ENCODE measurements at regions not wholly inside any gene's neighbourhood (a gene's known extent, or its start where the extent isn't known, plus 50 kb on each side); places are given as distances from the start of the nearest gene placed in this dataset.

DNA sequence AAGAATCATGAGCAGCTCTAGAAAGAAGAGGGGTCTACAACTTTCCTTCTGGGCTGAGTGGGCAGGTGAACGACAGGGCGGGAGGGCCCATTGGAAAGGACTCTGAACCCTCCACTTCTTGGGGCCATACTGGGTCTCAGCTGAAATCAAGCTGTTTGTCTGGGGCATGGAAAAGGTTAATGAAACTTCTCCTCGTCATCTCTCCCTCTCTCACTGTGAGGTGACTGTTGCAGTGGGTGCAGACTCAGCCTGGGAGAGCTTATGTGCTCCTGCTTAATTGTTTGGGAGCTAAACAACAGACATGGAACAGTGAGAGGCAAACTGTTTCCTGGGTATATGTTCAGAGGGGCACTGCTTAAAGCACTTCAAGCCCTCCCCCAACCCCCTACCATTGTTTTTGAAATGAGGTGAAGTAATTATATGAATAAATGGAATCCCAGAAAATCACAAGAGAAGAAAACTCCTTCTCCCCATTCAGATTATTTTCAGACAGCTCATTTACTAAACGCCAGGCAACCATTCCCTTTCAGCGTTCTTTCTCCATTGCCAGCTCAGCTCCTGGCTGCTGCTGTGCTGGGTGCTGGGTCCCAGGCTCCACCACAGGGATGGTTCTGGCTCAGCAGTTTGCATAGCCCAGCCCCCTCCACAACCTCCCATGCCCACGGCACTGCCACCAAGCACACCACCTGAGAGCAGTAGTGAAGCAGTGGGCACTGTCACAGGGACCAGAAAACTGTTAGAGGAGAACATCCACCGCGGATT lies 444.9 kb upstream of the TBL1XR1 start:
- no peak for DNase-seq

DNA sequence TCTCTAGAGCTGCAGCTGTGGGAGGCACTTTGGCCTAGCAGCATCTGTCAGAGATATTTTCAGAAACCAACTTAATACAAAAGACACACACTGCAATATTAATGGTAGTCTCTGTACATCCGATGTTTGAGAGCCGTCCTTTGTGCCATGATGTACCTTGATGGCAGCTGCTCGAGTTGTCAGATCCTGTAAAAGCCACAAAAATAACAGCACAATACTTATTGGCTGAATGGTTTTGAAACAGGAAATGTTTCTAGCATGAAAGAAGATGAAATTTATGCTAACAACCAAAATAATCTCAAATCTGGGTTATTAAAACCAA lies 445.5 kb upstream of the TBL1XR1 start:
- DNase-seq: no peak

DNA sequence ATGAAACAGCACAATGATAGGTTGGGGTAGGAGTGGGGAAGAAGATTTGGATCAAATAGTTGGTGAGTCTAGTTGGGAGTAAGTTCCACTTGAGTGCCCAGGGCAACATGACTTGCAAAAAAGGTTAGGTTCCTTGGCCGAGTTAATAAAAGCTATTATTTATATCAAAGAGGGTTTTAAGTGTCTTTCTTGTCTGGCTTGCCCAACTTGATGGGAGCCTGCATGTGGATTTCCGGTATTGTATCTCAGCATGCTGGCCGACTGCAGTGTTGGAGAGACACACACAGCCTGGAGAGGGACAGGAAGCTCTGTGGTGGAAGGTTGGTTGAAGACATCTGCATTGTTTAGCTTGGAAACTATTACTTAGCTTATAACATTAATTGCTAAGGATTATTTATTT lies 449.5 kb upstream of the TBL1XR1 start:
- DNase-seq: peak; percentile 70

DNA sequence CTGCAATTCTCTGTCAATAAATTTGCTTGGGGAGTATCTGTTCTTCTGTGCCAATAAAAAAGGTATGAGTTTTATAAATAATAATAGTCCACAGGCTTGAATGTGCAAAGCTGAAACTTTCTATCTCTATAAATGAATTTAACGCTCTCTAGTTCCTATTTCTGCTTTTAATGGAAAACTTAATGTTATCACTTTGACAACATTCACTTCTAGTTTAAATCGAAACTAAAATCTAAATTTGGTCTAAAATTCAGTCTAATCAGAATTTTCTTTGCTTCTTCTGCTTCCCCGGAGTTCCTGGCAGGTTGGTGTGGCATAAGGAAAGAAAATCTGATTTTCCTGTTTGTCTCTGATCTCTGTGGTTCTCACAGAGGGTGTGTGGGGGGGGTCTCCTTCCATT lies 450.1 kb upstream of the TBL1XR1 start:
- DNase-seq: no peak

DNA sequence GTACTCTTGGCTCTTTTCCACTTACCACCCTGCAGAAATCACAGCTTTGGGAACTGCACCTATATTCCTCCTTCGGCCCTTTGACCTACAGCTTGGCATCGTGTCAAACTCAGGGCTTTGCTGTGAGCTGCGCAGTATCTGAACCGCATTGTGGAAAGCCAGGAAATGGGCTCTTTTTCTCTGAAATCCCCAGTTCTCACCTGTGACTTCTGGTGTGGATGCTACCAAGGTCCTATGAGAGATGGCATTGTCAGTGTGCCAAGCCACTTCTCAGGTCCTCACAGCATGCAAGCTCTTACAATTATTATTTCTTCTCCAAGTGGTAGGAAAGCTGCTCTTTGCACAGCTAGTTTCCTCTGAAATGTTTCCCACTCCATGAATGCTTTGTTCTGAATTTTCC lies 450.6 kb upstream of the TBL1XR1 start:
- DNase-seq: no peak

DNA sequence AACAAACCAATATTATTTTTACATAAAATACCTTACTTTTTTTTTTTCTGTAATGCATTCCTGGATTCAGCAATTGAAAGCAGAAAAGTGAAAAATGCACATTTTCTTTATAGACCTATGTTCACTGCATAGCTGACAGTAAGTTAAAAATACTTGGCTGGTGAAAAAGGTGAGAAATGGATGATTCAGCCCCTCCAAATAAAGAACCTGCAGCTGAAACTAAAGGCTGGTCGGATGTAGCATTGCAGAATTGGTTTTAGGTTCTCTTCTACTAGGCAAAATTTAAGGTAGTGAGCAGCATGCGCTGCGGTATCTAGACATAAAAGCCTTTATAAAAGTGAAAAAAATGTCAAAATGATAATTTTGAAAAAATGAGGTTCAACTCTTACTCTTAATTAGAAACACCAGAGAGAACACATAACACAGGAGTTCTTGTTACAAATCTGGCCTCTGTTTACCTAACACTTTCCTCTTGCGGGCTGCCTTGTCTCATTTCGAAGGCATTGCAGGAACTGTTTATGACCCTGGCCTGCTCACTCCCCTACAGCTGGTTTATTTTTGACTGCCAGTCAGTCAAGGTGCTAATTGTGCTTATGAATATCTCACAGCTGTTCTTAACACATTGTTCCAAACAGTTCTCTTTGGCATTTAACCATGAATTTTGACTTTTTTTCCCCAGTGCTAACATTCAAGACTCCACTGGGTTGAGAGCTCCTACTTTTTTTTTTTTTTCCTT lies 455.4 kb upstream of the TBL1XR1 start:
- no peak for DNase-seq

DNA sequence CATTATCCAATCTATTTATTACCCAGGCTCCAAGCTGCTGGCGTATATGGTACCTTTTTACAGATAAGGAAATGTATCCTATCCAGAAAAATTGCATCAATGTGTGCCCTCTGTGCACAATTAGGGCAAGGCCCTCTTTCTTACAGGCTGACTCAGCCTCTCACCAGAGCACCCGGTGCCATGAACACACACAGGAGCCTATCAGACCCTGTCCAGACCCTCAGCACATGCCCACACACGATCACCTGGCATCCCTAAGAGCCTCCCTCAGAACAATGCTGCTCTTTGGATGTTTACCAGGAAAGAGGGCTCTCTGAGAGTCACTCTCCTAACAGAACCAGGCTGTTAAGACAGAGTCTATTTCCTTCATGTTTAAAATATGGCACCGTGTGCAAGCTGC lies 460.0 kb upstream of the TBL1XR1 start:
- DNase-seq: no peak

DNA sequence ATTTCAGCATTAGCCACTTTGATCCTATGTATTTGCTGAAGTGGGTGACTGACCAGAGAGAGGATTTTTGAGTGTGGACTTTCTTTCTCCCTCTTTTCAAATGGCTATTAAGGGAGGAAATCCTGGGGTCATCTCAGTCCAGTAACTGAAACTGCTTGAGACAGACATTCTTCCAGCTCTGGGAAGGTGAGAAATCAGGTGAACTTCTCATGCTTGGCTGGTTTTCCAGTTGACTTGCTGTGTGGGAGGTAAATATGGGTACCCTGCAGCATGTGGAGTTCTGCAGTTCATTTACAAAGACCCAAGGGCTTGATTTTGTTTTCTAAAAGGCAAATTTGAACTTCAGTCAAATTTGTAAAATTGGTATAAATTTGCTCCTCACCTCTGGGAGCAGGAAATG lies 461.1 kb upstream of the TBL1XR1 start:
- no peak for DNase-seq

DNA sequence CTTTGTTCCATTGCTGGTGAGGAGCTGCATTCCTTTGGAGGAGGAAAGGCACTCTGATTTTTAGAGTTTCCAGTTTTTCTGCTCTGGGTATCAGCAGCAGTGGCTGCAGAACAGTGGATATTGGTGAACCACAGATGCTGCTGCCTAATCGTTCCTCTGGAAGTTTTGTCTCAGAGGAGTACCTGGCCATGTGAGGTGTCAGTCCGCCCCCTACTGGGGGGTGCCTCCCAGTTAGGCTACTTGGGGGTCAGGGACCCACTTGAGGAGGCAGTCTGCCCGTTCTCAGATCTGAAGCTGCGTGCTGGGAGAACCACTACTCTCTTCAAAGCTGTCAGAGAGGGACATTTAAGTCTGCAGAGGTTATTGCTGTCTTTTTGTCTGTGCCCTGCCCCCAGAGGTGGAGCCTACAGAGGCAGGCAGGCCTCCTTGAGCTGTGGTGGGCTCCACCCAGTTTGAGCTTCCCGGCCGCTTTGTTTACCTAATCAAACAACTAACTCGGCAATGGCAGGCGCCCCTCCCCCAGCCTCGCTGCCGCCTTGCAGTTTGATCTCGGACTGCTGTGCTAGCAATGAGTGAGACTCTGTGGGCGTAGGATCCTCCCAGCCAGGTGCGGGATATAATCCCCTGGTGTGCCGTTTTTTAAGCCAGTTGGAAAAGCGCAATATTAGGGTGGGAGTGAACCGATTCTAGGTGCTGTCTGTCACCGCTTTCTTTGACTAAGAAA lies 467.3 kb upstream of the TBL1XR1 start:
- peak; percentile 77 for DNase-seq

DNA sequence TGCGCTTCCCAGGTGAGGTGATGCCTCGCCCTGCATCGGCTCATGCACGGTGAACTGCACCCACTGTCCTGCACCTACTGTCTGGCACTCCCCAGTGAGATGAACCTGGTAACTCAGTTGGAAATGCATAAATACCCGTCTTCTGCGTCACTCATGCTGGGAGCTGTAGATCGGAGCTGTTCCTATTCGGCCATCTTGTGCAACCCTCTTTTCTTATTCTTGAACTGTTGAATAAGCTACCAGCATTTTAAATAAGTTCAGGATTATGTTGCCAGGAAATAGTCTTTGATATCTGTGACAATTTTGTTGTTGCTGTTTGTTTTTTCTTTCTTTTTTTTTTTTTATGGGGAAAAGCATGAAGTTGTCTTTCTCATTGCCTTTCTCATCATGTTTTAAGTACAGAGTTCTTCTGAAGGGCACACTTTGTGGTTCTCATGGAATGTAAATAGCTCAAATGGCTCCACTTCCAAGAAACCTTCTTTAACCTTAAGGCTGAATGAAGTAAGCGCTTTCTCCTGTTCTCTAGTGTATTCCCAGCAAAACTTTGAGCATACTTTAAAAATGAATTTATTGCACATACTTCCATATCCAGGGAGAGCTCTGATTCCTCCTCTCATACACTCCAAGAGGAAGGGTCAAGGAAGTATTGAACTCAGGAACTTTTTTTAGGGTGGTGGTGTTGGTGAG lies 468.0 kb upstream of the TBL1XR1 start:
- DNase-seq: no peak

DNA sequence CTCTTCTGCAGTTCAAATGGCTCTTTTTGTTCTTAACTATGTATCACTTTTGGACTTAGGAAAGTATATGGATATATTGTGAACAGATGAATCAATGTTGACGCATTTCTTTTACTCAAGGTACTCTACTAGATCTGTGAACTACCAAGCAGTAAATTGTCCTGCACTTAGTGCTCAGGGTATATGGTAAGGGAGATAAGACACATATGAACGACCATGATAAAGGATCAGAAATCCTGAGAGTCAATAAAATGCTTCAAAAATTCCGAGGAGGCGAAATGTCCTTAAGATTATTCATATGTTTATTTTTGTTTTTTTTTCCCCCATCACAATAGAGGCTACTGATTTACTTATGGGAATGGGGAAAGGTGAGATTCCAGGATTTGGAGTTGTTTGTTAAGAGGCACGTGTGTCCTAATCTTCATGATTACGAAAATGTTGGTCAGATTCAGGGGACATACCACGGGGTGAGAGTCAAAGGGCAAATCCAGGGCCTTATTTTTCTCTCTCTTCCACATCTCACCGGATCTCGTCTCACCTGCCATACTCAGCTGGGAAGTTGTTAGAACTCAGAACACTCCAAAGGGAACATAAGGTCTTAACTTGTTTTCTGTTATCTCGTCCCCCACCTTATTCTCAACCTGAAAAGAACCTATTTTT lies 475.1 kb upstream of the TBL1XR1 start:
- DNase-seq: no peak

DNA sequence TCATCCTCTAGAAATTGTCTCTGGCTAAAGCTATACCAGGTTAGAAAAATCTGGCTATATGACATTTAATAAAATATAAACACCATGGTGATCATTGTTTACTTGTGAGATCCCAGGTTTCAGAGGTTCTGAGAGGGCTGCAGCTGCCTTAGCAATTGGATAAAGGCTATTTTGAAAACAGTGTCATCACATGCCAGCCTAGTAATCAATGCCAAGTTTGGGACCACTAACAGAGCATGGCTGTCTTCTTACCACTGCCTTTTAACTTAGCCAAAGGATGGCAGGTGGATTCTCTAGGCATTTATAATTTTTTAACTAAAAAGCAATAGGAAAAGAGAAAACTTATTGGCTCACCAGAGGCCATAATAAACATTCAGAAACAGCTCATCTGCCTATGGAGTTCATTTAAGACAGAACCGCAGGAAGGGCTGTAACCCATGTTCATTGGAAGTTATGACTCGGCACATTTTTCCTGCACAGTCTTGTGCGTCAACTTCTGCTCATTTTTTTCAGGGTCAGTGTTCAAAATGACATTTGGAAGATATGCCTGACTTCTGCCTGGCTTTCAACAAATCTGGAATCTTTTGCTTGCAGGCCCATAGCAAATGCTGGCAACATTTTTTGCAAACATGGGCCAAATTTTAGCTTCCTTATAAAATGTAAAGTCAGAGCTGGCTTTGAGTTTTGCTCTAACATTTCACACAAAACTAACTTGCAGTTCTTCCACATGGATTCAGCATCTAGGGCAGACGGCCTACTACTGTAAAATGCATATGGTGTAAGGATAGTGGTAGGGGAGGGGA lies 476.0 kb upstream of the TBL1XR1 start:
- DNase-seq: no peak

DNA sequence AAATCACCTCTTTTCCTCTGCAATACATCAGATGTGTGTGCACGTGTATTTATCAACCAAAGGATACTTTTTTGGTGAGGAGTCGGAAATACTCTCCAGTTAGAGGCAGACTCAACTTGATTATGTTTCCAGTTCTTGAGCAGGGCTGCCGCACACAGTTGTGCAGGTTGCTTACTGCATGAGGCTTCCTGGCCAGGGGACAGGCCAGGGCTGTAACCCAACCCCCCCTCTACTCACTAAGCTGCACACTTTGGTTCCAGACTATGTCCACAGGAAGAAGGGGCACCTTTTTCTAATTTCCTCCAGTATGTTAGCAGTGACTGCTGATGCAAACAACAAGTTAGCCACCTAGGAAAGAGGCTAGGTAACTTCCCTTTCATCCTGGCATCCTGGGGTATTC lies 476.9 kb upstream of the TBL1XR1 start:
- DNase-seq: no peak

DNA sequence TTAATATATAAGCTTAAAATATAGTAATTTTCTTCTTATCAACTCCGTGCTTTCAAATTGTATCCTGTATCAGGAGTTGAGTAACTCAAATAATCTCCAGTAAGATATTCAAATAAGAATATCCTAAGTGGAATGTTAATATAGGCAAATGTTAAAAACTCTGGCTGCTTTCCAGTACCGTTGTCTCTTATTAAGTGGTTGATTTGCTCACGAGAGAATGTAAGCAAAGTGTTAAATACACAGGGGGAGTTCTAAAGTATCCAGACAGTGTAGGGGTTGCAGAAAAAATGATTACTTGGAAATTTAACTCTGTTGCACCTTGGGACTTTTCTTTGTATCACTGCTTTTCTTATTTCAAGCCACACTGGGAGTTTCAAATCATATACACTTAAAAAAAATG lies 478.9 kb upstream of the TBL1XR1 start:
- DNase-seq: no peak

DNA sequence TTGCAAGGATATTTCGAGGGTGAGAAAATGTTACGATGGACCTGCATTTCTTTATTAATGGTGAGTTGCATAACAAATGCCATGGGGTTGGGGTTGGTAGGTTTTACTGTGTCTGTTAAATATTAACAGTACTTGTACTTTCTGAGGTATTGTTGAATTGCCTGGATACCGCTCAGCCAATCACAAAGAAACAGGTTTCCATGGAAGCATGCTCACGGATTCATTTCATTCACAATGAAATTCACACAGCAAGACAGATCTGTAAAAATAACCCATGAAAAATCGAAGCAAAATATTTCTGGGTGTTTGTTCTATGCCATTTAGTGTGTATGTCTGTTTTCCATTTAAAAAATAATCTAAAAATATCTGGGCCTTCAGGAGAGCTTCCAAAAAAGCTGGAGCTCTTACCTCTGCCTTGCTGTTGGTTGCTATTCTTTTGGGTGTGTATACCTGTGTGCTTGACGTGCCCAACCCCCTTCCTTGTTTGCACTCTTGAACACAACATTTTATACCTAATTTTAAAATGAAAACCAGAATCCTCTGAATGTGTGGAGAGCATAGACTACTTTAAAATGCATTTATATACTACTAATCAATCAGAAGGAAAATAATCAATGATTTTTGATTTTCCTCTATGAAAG lies 479.8 kb upstream of the TBL1XR1 start:
- DNase-seq: no peak

DNA sequence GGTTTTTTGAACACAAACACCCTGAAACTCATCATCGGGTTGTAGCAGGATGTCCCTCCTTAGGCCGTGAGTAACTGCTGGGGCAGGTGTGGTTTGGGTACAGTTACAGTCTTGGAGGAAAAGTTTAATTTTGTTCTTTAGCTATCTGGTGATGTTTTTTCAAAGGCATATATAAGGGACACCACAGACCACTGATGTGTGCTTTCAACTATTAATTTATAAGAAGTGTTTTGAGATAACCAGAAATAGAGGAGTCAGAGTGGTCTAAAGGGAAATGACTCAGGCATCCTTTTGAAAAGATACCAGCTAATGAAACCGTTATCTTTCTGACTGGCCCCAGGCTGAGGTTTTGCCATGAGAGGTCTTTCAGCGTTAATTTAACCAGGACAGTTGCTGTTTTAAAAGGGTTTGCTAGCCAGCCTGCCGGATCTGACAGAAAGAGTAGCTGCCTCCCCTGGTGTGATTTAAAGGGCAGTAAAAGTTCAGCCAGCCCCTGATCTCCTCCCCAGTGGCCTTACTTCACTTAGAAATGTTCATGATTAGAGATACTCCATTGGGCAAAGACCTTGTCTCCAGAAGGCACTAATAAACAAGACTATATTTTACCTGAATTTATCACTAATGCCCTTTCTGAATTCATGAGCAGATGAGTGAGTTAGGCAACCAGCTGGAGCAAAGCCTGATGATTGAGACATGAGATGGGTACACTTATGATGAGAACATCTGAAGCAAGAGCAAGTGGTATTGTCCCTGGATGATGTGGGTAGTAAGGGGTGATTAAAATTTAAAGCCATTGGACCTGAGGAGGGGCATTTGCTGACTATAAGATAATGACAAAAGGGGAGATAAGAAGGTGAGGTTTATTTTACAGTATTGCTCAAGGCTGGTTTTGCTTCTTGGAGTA lies 482.5 kb upstream of the TBL1XR1 start:
- peak; percentile 64 for DNase-seq

DNA sequence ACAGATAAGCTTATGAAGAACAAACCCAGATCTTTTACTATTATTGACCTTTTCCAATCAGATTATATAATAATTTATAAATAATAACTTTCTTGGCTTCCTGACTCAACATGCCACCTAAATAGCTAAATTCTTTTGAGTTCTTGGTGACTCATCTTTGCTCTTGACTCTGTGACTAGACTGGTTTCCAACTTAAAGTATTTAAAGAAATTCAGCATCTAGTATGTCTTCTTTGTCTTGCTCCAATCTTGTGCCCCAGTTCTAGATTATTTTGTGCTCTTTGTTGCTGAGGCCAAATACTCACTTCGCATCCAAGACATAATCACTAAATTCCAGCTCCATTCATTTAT lies 483.2 kb upstream of the TBL1XR1 start:
- no peak for DNase-seq

DNA sequence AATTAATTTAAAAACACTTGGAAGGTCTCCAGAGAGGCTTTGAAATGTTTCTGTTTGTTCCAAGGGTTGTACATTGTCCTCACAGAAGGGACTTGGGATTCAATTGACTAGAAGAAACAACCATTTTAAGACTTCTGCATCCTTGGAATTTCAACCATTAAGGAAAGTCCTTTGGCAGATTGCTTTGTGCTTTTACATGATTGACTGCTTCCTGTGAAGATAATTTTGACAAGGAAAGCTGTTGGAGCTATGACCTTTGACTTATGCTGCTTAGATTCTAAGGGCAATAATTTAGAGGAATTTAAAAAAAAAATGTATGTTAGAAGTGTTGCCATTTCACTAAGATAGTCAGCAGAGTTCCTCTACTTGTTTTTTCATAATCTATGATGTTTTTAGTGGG lies 483.9 kb upstream of the TBL1XR1 start:
- DNase-seq: no peak

DNA sequence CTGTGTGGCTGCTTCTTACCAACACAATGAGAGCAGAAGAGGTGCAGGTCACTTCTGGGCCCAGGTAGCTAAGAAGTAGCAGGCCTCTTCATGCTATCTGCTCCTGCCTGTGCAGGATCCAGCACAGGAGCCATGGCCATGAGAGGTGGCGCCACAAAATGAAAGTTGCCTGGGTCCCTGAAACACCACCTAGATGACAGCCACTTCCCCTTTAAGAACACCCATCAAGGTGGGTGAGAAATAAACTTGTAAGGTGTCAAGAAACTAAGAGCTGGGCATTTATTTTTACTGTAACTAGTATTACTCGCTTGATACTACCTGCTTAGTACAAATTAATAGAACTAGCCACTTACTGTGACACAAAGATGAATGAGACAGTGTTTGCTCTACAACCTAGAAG lies 484.6 kb upstream of the TBL1XR1 start:
- no peak for DNase-seq

DNA sequence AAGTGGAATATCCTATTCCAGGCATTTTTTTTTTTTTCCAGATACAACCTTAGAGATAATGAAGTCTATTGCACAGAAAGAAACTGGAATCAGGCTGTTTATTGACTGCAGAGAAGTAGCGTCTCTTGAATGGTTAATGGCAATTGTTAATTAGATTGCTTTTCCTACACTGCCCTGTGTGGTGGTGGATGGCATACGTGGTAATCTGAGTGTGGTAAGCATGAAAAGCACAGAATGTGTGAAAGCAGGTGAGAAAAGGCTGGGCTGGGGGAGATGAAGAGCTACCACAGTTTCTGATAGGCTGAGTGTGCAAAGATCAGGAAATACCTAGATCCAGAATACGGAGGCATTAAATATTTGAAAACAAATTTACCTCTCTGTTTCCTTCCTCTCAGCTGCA lies 486.3 kb upstream of the TBL1XR1 start:
- no peak for DNase-seq

DNA sequence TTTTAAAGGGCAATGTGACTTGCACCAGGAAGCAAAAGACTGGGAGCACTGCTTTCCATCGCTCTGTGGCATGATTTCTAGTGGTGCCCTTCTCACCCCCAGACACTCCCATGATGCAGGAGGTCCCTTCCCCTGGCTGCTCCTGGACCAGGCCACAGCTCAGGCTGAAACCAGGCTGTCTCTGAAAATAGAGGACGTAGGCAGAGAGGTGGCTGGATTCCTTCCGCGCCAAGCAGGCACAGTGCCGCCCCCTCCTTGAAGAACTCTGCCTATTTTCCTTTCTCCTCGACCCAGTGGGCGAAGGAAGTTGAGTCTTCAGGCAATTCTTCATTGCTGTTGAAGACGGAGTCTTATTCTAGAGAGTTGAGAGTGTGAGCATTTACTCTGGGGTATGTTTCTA lies 489.4 kb upstream of the TBL1XR1 start:
- DNase-seq: no peak
